NCI-H82 treated with DMSO at 0.1 percent for 48 hours (cell line): ENCODE measurements at regions not wholly inside any gene's neighbourhood (a gene's known extent, or its start where the extent isn't known, plus 50 kb on each side); places are given as distances from the start of the nearest gene placed in this dataset.

Source experiments
- DNase-seq: peaks from one replicate; lab custom pipeline; 2025; ENCODE audit not compliant: unreplicated experiment; lab: John Stamatoyannopoulos, UW

DNA sequence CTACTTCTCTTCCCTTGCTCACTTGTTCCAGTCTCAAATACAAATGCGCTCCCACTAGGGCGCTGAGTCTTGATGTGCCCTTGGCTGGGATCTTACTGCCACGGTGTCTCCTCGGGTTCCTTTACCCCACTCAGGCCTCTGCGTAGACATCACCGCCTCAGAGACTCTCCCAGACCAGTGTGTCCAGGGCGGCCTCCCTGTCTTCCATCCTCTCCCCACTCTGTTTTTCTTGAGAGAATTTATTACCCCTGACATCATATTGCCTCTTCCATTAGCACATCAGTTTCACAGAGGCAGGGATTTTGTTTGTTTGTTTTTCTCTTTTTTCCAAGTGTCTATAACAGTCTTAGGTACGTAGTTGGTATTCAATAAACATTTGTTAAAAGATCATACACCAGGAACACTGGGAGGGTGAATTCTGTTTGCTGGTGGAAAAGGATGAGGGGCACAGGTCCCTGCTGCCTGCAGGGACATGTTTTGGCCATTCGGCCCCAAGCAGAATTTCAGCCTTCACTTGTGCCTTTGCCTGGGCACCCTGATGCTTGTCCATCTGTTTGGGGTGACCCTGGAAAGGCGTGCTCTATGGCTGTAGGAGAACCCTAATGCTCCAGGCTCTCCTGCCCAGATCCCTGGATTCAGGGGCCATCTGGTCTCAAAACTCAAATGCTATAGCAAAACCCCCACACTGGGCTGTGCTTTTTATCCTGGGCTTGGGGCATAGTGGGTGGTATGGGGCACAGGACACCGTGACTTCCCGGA lies 55.0 kb downstream of the RPL37A start:
- no peak for DNase-seq

DNA sequence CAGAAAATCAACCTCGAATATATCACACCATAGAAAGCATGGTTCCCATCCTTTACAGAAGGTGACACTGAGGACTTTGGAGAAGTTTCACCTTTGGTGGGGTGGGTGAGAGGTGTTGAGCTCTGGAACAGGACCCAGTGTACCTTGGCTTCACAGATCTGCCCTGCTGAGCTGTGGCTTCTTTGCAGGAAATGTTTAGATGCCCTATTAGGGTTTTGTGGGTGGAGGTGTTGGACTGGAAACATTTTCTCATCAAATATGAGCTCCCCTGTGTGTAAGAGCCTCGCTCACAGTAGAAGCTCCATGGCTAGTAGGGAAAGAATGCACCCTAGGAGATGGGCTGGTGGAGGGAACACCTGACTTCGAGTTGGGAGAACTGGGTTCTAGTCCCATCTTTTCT lies 55.6 kb downstream of the RPL37A start:
- DNase-seq = no peak

DNA sequence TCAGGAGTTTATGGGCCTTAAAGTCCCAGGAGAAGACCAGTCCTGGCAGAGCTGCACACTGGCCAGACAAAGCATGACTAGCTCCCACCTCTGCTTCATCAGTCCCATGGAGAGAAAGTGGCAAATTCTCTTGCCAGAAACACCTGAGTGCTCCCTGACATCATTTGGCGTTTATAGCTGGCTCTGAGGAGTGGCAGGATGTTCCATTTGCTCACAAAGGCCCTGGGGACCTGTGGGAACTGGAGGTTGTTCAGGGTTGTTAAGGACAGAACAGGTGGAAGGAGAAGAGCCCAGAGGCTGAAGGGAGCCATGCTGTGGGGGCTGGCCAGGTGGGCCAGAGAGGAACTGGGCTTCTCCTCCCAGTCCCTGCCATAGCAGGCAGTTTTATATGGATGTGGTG lies 56.1 kb downstream of the RPL37A start:
- no peak for DNase-seq

DNA sequence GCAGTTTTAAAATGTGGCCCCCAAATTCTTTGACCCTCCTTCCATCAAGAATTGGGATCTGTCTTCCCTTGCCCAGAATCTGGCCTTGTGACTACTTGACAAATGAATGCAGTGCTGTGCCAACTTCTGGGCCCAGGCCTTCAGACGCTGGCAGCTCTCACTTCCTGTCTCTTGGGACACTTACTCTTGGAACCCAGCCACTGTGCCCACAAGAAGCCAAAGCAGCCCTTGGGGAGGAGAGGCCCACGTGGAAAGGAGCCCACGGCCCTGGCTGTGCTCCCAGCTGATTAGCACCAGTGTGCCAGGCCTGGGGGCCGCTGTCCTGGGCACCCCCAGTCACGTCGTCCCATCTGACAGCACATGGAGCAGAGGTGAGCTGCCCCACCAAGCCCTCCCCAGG lies 56.6 kb downstream of the RPL37A start:
- no peak for DNase-seq

DNA sequence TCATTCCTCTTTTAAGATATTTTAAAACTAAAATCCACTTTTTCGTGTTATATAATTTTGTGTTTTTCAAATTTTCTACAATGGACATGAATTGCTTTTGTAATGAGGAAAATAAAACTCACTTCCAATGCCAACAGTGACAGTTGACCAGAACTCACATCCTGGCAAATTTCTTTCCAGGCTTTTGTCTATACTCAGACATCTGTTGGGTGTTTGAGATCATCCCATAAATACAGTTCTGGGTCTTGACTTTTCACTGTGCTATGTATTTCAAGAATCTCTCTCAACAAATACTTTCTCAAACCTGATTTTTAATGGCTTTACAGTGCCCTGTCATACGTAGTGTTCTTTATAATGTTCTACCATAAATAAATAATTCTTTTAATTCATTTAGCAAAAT lies 57.6 kb downstream of the RPL37A start:
- DNase-seq = no peak

DNA sequence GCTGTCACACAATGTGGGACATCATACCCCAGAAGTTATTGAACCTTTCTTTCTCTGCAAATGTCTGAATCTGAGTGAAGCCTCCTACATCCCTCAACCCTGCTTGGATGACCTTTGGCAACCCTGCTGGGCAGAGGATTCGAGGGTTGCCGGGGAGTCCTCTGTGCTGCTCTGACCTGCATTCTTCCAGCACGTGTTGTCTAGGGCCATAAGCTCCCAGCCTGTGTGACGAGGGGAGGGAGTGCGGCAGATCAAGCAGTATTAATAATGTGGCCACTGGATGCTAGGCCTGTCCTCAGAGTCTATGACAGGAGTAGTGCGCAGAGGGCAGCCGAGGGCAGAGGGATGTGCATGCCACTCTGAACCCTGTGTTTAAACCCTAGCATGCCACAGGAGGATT lies 58.8 kb downstream of the RPL37A start:
- DNase-seq = no peak

DNA sequence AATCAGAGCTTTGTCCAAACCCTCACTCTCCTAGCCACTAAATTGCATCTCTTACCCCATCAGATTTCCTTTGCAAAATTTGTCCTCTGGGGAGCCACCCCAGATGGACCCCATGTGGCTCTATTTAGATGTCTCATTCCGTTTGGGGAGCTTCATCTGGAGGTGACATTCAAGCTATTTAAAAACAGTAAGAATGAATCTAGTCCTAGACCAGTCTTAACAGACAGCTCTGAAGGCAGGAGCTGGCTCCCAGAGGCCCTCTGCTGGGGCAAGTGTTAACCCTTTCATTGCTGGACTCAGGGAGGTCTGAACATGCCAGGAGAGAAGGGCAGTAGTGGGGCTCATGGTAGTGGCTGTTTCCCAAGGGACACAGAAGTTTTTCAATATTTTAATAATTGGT lies 59.2 kb downstream of the RPL37A start:
- no peak for DNase-seq

DNA sequence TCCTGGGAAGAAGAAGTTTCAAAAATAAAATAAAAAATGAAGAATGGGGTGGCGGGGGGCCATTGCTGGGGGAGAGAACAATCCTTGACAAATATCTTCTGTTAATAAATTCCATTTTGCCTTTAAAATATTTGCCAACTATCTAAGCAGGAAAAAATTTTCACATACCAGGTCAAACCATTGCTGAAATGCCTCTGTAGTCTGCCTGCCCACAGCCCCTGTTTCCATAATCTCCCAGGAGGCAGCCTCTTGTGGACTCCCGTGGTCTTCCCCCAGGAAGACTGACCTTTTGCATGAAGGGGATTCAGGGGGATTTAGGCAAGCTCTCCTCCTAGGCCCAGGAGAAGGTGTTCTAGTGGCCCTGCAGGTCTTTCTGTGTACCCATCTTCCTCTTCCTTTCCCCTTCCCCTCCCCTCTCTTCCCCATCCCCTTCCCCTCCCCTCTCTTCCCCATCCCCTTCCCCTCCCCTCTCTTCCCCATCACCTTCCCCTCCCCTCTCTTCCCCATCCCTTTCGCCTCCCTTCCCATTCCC lies 61.0 kb downstream of the RPL37A start:
- DNase-seq = no peak

DNA sequence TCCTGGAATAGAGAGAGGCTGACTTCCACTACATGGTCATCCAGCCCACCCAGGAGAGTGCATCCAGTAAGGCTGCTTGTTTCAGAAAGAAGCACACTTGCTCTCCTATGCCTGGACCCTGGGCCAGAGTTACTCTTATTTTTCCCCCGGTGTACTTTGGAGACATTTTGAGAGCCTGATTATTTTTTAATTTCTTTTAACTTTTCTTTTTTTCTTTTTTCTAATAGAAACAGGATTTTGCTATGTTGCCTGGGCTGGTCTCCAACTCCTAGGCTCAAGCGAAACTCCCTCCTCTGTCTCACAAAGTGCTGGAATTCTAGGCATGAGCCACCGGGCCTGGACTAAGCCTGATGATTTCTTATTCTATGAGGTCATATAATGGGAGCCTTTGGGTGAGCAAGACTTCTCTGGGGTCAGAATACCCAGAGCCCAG lies 62.2 kb downstream of the RPL37A start:
- DNase-seq = no peak

DNA sequence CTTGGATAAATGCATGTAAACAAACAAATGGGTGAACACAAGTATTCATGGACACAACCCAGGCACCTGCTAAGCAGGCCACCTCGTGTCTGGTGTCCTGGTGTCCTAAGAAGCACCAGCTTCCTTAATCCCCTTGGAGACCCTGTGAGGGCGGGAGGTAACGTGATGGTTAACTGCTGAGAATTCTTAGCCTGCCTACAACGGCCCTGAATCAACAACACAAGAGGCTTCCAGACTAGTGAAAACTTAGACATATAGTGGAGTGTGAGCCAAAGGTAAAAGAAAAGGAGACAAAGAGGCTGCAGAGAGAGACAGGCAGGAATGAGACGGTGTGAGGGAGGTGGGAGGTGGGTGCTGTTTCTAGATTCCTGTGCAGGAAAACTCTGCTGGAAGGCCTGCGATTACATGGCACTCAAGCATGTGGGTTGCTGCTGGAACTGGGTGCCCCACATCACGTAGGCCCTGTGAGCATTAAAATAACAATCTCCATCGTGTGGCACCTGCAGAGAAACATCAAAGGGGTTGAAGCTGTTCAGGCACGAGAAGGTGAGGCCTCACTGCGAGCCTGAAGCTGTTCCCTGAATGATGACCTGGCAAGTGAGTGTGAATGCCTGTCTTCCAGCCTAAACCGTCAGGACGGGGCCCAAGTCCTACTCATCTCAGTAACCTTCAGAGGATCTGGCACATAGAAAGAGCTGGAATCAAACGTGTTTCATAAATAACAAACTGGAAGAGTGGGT lies 64.2 kb downstream of the RPL37A start:
- DNase-seq = no peak

DNA sequence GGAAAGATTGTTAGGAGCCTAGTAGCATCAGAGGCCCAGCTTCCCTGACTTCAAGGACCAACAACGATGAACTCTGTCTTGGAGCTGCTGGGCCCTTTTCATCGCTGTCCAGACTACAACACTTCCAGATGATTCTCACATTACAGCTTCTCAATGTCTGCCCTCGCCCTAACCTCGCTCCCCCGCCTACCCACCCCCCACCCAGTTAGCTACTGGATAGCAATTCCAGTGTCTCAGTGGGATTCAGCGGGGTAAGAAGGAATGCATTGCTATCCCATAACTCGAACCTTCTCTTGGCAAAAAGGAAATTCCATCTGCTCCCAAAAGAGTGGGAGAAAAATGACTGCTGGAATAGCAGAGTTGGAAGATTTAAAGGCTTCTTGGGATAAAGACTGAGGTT lies 65.0 kb downstream of the RPL37A start:
- no peak for DNase-seq

DNA sequence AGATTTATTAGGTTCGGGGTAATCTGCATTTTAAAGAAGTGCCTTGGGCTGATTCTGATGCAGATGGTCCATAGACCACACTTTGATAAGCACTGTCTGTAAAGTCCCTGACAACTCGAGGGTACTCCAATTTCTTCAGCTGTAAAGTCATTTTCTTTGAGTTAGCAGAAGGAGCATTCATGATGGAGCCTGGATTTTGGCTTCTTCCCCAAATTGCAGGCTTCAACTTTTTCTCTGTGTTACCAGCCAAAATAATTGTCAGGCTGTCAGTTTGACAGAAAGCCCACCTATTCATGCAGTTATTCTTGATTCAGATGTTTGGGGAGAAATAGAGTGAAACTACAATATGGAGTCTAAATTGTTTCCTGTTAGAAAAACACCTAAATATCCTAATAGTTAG lies 66.0 kb downstream of the RPL37A start:
- no peak for DNase-seq

DNA sequence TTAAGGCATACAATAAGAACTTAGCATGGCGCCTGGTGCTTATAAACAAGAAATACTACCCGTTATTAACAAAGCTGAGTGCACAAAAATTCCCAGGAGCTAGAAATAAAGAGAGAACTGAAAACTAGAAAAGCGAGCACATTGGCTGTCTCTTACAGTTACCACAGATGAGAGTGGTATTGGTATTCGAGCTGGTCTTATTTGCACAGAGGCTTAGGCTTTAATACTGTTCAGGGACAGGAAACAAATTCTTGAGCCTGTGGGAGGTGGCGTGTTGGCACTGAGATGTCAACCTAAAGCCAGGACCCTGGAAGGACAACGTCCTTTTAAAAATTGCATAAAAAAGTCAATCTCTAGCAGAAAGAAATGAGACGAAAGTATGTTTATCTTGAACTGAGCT lies 67.3 kb upstream of the IGFBP2 start:
- DNase-seq = no peak

DNA sequence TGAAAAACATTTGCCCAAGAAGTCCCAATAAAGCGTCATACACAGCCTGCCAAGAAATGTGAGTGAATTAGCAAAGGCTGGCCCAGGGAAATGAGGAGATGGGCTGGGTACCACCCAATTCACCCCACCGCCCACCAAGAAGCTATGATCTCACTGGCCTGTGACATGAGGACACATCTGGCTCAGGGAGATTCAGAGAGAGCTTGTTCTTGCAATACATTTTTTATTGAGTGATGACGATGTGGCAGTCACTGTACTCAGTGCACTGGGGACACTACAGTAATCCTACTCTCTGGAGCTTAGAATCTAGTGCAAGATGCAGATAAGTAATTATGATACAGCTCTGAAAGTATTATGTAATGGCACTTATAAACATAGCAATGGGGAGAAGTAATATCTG lies 64.6 kb upstream of the IGFBP2 start:
- no peak for DNase-seq

DNA sequence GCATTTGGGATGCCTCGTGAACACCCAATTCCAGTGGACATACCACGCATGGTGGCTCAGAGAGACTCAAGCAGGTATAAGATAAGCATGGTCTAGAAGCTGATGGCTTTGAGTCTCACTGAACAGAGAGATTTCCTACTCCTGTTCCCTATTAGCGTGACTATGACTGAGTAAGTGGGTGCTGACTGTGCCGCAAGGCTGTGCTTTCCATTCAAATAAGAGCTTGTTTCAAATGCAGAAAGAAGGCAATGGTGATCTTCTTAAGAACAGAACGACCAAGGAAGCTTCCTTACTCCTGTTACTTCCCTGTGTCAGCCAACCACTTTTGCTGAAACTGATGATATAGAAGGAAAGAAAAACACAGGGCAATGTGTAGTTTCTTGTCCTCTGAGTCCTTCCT lies 63.5 kb upstream of the IGFBP2 start:
- DNase-seq = no peak

DNA sequence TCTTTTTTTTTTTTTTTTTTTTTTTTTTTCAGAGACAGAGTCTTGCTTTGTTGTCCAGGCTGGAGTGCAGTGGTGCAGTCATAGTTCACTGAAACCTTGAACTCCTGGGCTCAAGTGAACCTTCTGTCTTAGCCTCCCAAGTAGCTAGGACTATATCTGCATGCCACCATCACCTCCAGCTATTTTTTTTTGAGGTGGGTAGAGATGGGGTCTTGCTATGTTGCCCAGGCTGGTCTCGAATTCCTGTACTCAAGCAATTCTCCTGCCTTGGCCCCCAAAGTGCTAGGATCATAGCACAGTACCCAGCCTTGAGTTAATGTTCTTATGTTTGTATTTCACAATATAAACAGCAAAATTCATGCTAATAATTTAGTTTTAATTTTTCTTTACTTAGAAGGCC lies 62.9 kb upstream of the IGFBP2 start:
- DNase-seq = no peak

DNA sequence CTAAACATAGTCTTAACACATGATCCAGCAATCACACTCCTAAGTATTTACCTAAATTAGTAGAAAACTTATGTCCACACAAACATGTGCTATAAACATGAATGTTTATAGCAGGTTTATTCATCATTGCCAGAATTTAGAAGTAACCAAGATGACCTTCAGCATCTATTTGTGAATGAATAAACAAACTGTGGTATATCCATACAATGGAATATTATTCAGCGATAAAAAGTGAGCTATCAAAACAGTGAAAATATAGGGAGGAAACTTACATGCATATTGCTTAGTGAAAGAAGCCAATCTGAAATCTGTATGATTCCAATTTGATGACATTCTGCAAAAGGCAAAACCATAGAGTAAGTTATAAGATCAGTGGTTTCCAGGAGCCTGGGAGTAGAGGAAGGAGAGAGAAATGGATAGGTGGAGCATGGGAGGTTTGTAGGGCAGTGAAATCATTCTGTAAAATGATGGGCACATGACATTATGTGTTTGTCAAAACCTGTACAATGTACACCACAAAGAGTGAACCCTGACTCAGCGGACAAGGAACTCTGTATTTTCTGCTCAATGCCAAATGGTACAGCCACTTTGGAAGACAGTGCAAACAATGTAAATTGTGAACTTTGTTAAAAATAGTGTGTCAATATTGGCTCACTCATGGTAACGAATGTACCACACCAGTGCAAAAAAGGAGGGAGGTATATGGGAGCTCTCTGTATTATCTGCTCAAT lies 61.9 kb upstream of the IGFBP2 start:
- DNase-seq = no peak

DNA sequence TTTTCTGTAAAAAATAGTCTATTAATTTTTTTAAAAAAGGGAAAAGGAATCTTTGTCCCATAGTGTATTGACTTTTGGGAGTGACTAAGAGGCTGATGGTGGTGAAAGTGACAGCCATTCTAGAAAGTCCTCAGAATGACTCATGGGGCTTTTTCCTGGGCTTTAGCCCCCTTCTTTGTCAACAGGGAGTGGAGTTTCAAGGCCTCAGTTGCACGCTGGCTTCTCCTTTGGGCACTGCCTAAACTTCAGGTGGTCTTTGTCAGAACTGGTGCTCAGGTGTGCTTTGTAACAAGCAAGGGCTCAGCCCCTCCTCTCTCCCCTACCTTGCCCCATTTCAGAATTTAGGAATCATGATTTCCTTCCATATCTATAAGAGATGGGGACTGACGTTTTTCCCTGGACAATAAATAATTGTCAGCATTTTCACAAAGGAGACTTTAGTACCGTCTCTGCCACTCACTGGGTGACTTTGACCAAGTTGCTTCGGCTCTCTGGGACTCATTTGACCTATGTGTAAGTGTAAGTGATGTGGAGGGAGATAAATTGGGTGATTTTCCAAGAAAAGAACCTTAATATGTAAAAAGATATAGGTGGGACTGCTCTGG lies 61.2 kb upstream of the IGFBP2 start:
- DNase-seq = no peak

DNA sequence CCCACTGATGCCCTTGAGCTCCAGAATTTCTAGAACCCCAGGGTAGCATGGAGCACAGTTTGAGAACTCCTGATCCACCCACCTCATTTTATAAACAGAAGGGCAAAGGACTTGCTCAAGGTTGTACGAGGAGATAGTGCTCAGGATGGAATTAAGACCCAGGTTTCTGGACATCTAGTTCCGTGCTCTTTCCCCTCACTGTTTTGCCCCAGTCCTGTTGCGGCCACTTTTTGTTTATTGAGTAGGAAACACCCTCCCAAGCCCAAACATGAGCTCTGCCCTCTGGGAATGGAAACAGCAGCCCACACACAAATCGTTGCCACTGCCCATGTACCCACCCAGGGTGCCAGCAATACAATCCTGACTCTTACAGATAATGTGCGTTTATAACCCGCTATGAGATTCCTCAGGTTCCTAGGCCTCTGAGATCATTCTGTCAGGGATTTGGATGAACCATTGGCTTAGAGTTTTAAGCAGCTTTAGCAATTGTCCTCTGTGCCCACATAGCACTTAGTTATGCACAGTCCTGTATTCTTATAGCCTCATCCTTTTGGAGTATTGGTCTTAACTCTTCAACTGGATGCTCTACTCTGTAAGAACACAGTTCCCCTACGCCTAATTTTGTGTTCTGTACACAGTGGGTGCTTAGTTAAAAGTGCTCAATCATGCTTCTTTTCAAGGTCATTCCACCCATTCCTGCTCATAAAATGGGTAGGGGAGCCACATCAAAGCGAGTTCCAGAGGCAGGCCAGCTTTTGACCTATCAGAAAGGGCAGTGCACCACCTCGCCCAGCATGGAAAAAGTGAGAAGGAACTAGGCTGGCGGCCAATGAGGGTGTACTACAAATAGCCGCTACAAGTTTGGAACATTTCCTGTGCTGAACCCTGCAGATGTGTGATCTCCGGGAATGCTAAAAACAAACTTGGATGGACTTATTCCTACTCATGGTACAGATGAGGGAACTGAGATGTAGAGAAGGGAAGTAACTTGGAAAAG lies 60.3 kb upstream of the IGFBP2 start:
- no peak for DNase-seq

DNA sequence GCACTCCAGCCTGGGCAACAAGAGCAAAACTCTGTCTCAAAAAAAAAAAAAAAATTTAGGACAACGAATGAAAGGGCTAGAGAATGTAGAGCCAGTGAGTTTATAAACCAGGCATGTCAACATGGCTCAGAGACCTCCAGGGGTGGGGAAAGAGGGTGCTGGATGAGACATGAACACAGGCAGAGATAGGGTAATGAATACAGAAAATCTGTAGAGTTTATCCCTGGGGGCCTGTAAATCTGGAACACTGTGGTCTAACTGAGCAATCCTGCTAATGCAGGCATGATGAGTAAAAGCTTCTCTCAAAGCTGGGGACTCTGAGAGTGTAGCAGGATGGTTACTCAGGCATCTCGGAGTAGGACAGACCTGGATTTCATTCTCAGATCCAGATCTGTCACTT lies 59.2 kb upstream of the IGFBP2 start:
- DNase-seq = peak; percentile 32
